H1 (cell line): ENCODE measurements at regions not wholly inside any gene's neighbourhood (a gene's known extent, or its start where the extent isn't known, plus 50 kb on each side); places are given as distances from the start of the nearest gene placed in this dataset.

Source experiments
- CTCF ChIA-PET: fragments of 300-600 bp; sonication (Branson Sonifier 250); formaldehyde crosslinking; loops from one replicate; lab custom pipeline; 2021; ENCODE audit not compliant: partially characterized antibody; lab: Charles Lee
- POLR2A ChIA-PET: fragments of 300-600 bp; sonication (Branson Sonifier 250); formaldehyde crosslinking; loops from one replicate; lab custom pipeline; 2021; ENCODE audit warnings: inconsistent platforms; ENCODE audit not compliant: partially characterized antibody; lab: Charles Lee
- DNase-seq, 2 experiments: peaks; one replicate each; pipeline versions ENCODE4 v3.0.0 to v3.0.0-alpha.2; 2010 to 2022; ENCODE audit warnings: low spot score in 2 of 2, low read depth in 1 of 2, mixed read lengths in 1 of 2
- FAIRE-seq: peaks from 2 replicates; lab custom pipeline; 2011; peaks lifted over from hg19 to GRCh38; lab: Jason Lieb, UNC
- H2AFZ ChIP-seq: 2 replicates; pipeline ENCODE4 v1.8.1; 2012; ENCODE audit warnings: low read length, inconsistent platforms
- H2AK5ac ChIP-seq: 2 replicates; pipeline ENCODE4 v1.6.1; 2013; ENCODE audit warnings: low read depth, low read length
- H2BK120ac ChIP-seq: replicated peaks from 2 replicates; pipeline ENCODE3; 2013; ENCODE audit warnings: low read depth, low read length, inconsistent platforms
- H2BK12ac ChIP-seq: 2 replicates; pipeline ENCODE4 v1.6.1; 2013; ENCODE audit warnings: low read depth, low read length
- H2BK15ac ChIP-seq: 2 replicates; pipeline ENCODE4 v1.6.1; 2013; ENCODE audit warnings: low read length
- H2BK20ac ChIP-seq: 2 replicates; pipeline ENCODE4 v1.6.1; 2013; ENCODE audit warnings: low read length
- H2BK5ac ChIP-seq: 2 replicates; pipeline ENCODE4 v1.6.1; 2013; ENCODE audit warnings: low read depth, low read length
- H3K14ac ChIP-seq: 2 replicates; pipeline ENCODE4 v1.6.1; 2013; ENCODE audit warnings: inconsistent platforms; ENCODE audit not compliant: insufficient read length
- H3K18ac ChIP-seq: 2 replicates; pipeline ENCODE4 v1.6.1; 2013; ENCODE audit warnings: low read length; ENCODE audit errors: extremely low read depth
- H3K23ac ChIP-seq: 2 replicates; pipeline ENCODE4 v1.6.1; 2013; ENCODE audit warnings: inconsistent platforms; ENCODE audit not compliant: insufficient read length
- H3K23me2 ChIP-seq: 2 replicates; pipeline ENCODE4 v1.6.1; 2013; ENCODE audit warnings: low read depth, low read length
- H3K27ac ChIP-seq: 2 replicates; pipeline ENCODE4 v1.6.1; 2011; ENCODE audit warnings: low read depth, low read length, inconsistent platforms
- H3K27me3 ChIP-seq, 4 experiments: replicated peaks in 1 of 4; 1 replicate in 1 of 4; 2 replicates in 3 of 4; pipeline versions ENCODE4 v1.6.1 to v1.8.1; 2011 to 2013; ENCODE audit warnings: low read length in 3 of 4, mild to moderate bottlenecking in 3 of 4, inconsistent platforms in 2 of 4, mixed read lengths in 2 of 4, moderate library complexity in 1 of 4; ENCODE audit not compliant: control insufficient read depth in 3 of 4, insufficient read depth in 3 of 4; ENCODE audit errors: extremely low read depth in 1 of 4
- H3K36me3 ChIP-seq, 4 experiments: 2 replicates each; pipeline versions ENCODE4 v1.6.1 to v1.8.1; 2011 to 2013; ENCODE audit warnings: mild to moderate bottlenecking in 4 of 4, low read length in 3 of 4, moderate library complexity in 2 of 4, control low read depth in 1 of 4, inconsistent platforms in 1 of 4; ENCODE audit not compliant: insufficient read depth in 4 of 4, control insufficient read depth in 2 of 4
- H3K4ac ChIP-seq: replicated peaks from 2 replicates; pipeline ENCODE3; 2013; ENCODE audit warnings: low read length, low read depth, mixed read lengths, inconsistent platforms; ENCODE audit not compliant: insufficient read length
- H3K4me1 ChIP-seq, 4 experiments: replicated peaks in 1 of 4; 1 replicate in 1 of 4; 2 replicates in 3 of 4; pipeline versions ENCODE4 v1.6.1 to v1.8.1; 2011 to 2013; ENCODE audit warnings: low read length in 3 of 4, inconsistent platforms in 2 of 4, mixed read lengths in 1 of 4; ENCODE audit not compliant: insufficient read depth in 4 of 4, control insufficient read depth in 3 of 4
- H3K4me2 ChIP-seq, 2 experiments: 2 replicates each; pipeline versions ENCODE4 v1.6.1 to v1.8.1; 2011 to 2013; ENCODE audit warnings: low read depth in 2 of 2, low read length in 2 of 2, control low read depth in 1 of 2, inconsistent platforms in 1 of 2, mild to moderate bottlenecking in 1 of 2; ENCODE audit not compliant: insufficient read depth in 1 of 2
- H3K4me3 ChIP-seq, 4 experiments: fragments of 200-600, 300-600 bp in 1 of 4; sonication (generic), shearing (Covaris generic), sonication (Bioruptor Twin) in 1 of 4; 2 replicates each; pipeline versions ENCODE4 v1.5.1 to v1.8.1; 2011 to 2016; ENCODE audit warnings: low read length in 4 of 4, low read depth in 3 of 4, control low read depth in 2 of 4, inconsistent platforms in 2 of 4, mild to moderate bottlenecking in 2 of 4, mixed read lengths in 1 of 4, moderate library complexity in 1 of 4; ENCODE audit not compliant: insufficient read depth in 2 of 4; ENCODE audit errors: extremely low read depth in 1 of 4
- H3K56ac ChIP-seq: replicated peaks from 2 replicates; pipeline ENCODE3; 2013; ENCODE audit warnings: low read depth, mild to moderate bottlenecking, mixed read lengths, low read length, inconsistent platforms; ENCODE audit not compliant: insufficient read length
- H3K79me1 ChIP-seq: 2 replicates; pipeline ENCODE4 v1.6.1; 2013; ENCODE audit warnings: low read depth, low read length, control low read depth
- H3K79me2 ChIP-seq, 2 experiments: 2 replicates each; pipeline versions ENCODE4 v1.6.1 to v1.8.1; 2012 to 2013; ENCODE audit warnings: low read length in 2 of 2, mild to moderate bottlenecking in 2 of 2, inconsistent platforms in 1 of 2; ENCODE audit not compliant: insufficient read depth in 2 of 2, control insufficient read depth in 1 of 2
- H3K9ac ChIP-seq, 4 experiments: replicated peaks in 1 of 4; 1 replicate in 1 of 4; 2 replicates in 3 of 4; pipeline versions ENCODE4 v1.6.1 to v1.8.1; 2011 to 2013; ENCODE audit warnings: low read depth in 3 of 4, low read length in 3 of 4, control low read depth in 2 of 4, mild to moderate bottlenecking in 2 of 4, moderate library complexity in 2 of 4, inconsistent platforms in 1 of 4; ENCODE audit errors: extremely low read depth in 1 of 4
- H3K9me3 ChIP-seq, 2 experiments: 2 replicates each; pipeline versions ENCODE4 v1.6.1 to v1.8.1; 2012 to 2013; ENCODE audit warnings: mild to moderate bottlenecking in 2 of 2, moderate library complexity in 2 of 2, control low read depth in 1 of 2, inconsistent platforms in 1 of 2, low read depth in 1 of 2, low read length in 1 of 2, mixed read lengths in 1 of 2; ENCODE audit not compliant: insufficient read depth in 2 of 2
- H4K20me1 ChIP-seq, 2 experiments: replicated peaks in 1 of 2; 2 replicates each; pipeline versions ENCODE3 to v1.8.1; 2011 to 2013; ENCODE audit warnings: inconsistent platforms in 2 of 2, low read length in 2 of 2, mild to moderate bottlenecking in 1 of 2; ENCODE audit not compliant: insufficient read depth in 2 of 2, control insufficient read depth in 1 of 2
- H4K5ac ChIP-seq: 2 replicates; pipeline ENCODE4 v1.6.1; 2013; ENCODE audit warnings: low read length, low read depth, mixed read lengths, inconsistent platforms; ENCODE audit not compliant: insufficient read length
- H4K8ac ChIP-seq: 2 replicates; pipeline ENCODE4 v1.8.0; 2013; ENCODE audit warnings: mild to moderate bottlenecking, moderate library complexity, low read length, inconsistent platforms; ENCODE audit not compliant: insufficient read depth; ENCODE audit errors: extremely low read depth
- H4K91ac ChIP-seq: replicated peaks from 2 replicates; pipeline ENCODE3; 2013; ENCODE audit warnings: low read length, mixed read lengths, inconsistent platforms; ENCODE audit not compliant: insufficient read length
- JUND ChIP-seq: IDR thresholded peaks from 2 replicates; pipeline ENCODE4 v1.6.1; 2011; ENCODE audit warnings: mild to moderate bottlenecking, improper control_type of control experiment, low read length
- NANOG ChIP-seq: IDR thresholded peaks from 2 replicates; pipeline ENCODE4 v1.6.1; 2011; ENCODE audit warnings: low read length, low read depth, mild to moderate bottlenecking, inconsistent platforms; ENCODE audit not compliant: insufficient read depth, poor library complexity, severe bottlenecking
- TAF1 ChIP-seq: IDR thresholded peaks from 2 replicates; pipeline ENCODE4 v1.6.1; 2011; ENCODE audit warnings: mild to moderate bottlenecking, low read depth, low read length
- WGBS, 2 experiments: shearing (Covaris generic) in 1 of 2; methylation state at CpG; one replicate each; pipeline versions ENCODE4 v1.1.6 to v1.1.7; 2013 to 2015; ENCODE audit warnings: low lambda C conversion rate in 2 of 2, mixed read lengths in 2 of 2, inconsistent platforms in 1 of 2, low coverage in 1 of 2, missing lambda C conversion rate in 1 of 2; ENCODE audit not compliant: insufficient replicate concordance in 2 of 2, insufficient coverage in 1 of 2, insufficient read length in 1 of 2; ENCODE audit errors: extremely low coverage in 1 of 2, missing lambda C conversion rate in 1 of 2; 5-methylcytosine and 5-hydroxymethylcytosine counted together

DNA sequence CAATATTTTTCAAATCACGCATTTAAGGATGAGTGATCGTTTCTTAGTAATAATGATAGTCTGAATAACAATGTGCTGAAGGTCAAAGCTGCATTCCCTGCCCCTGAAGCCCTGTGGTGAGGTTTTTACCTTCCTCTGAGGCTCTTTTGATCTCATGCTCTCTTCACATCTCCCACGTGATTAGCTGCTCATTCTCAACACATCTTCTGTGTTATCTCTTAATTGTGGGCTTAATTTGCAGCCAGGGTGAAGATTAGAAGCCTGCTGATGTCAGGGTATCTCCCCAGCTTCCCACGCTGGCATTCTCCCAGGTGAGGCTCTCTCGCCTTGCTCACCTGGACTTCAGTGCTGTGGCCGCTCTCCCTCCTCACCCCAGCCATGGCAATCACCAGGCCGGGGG lies 109.7 kb upstream of the FOXQ1 start:
- Histone ChIP-seq H3K18ac (no peak overlapping the region), H3K4me1 (peaks cover 0 to 7% (median 2%) of the 10 kb centered on the region in 4 experiments; a peak in 2 of 7 replicates), H3K4me2 (0 out of 4 replicates have a peak overlapping the region, but pooled peaks have one; percentile 9 to 13), H3K14ac (no peak overlapping the region), H3K36me3 (no peaks in the 10 kb centered on the region), H2AK5ac (no peak overlapping the region), H2BK5ac (no peak overlapping the region), H4K5ac (no peak overlapping the region), H4K8ac (peak overlapping the region; percentile 11), H3K27me3 (peaks cover 0 to 4% (median 0%) of the 10 kb centered on the region in 4 experiments; a peak in 2 of 7 replicates), H2BK20ac (no peak overlapping the region), H3K56ac (no peak overlapping the region), H2AFZ (no peak overlapping the region), H2BK12ac (no peak overlapping the region), H2BK15ac (no peak overlapping the region), H3K9ac (no peak overlapping the region), H4K91ac (no peak overlapping the region), H3K23me2 (no peaks in the 10 kb centered on the region), H3K79me1 (no peaks in the 10 kb centered on the region), H3K27ac (no peak overlapping the region), H2BK120ac (no peak overlapping the region), H3K4me3 (no peak overlapping the region), H3K9me3 (no peaks in the 10 kb centered on the region), H3K23ac (no peak overlapping the region), H4K20me1 (peaks cover 0 to 2% of the 10 kb centered on the region in 2 experiments), H3K4ac (no peak overlapping the region), H3K79me2 (no peaks in the 10 kb centered on the region)
- FAIRE-seq: no peak
- DNase-seq: no peak
- 87% methylated on average over 7 of the region's 7 CpGs; no CpG with 5 or more reads in 1 of the 2 experiments for WGBS, 2 experiments
- ChIA-PET CTCF (interaction anchor here (0.9 to 1.9 kb wide), 3 partner anchors 22 to 135 kb away, joined by 3 to 4 read pairs (median 3); no protein-coding TSS in a partner anchor), POLR2A (no interaction called here)
- TF ChIP-seq JUND (no peak), NANOG (no peak), TAF1 (no peak)
